ENCODE measurements at regions not wholly inside any gene's neighbourhood (a gene's known extent, or its start where the extent isn't known, plus 50 kb on each side); places are given as distances from the start of the nearest gene placed in this dataset.
A peak's percentile ranks its signal among the peaks of the same experiment; 100 is the strongest.

- no peak for DNase-seq
- no peak overlapping the region for H3K27ac Mint-ChIP-seq (ENCODE audit: unreplicated experiment)
- no peaks in the 10 kb centered on the region for H3K27me3 Mint-ChIP-seq (ENCODE audit: unreplicated experiment)
- peaks cover 7% of the 10 kb centered on the region for H3K4me1 Mint-ChIP-seq (ENCODE audit: low read depth, unreplicated experiment)
- no peak overlapping the region for H3K4me3 Mint-ChIP-seq (ENCODE audit: low read depth, unreplicated experiment)
- H3K36me3 Mint-ChIP-seq (ENCODE audit: insufficient read depth, unreplicated experiment) = no peaks in the 10 kb centered on the region
- CTCF ChIA-PET = no interaction called here
- no TSS peak for BruUV-seq (replicated peaks)
- TF ChIP-seq, protein P1, sequence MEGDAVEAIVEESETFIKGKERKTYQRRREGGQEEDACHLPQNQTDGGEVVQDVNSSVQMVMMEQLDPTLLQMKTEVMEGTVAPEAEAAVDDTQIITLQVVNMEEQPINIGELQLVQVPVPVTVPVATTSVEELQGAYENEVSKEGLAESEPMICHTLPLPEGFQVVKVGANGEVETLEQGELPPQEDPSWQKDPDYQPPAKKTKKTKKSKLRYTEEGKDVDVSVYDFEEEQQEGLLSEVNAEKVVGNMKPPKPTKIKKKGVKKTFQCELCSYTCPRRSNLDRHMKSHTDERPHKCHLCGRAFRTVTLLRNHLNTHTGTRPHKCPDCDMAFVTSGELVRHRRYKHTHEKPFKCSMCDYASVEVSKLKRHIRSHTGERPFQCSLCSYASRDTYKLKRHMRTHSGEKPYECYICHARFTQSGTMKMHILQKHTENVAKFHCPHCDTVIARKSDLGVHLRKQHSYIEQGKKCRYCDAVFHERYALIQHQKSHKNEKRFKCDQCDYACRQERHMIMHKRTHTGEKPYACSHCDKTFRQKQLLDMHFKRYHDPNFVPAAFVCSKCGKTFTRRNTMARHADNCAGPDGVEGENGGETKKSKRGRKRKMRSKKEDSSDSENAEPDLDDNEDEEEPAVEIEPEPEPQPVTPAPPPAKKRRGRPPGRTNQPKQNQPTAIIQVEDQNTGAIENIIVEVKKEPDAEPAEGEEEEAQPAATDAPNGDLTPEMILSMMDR (IDR thresholded peaks at IDR 0.05; ENCODE audit: unreplicated experiment) = no peak
- intact Hi-C loops (cut with micrococcal nuclease; ENCODE audit: unreplicated experiment) = no loop called here
- H3K9me3 Mint-ChIP-seq (ENCODE audit: low read depth, unreplicated experiment) = no peaks in the 10 kb centered on the region
These were observed 423.4 kb downstream of the CD83 start for GRCh38 chr6:14540810-14541540.

DNA sequence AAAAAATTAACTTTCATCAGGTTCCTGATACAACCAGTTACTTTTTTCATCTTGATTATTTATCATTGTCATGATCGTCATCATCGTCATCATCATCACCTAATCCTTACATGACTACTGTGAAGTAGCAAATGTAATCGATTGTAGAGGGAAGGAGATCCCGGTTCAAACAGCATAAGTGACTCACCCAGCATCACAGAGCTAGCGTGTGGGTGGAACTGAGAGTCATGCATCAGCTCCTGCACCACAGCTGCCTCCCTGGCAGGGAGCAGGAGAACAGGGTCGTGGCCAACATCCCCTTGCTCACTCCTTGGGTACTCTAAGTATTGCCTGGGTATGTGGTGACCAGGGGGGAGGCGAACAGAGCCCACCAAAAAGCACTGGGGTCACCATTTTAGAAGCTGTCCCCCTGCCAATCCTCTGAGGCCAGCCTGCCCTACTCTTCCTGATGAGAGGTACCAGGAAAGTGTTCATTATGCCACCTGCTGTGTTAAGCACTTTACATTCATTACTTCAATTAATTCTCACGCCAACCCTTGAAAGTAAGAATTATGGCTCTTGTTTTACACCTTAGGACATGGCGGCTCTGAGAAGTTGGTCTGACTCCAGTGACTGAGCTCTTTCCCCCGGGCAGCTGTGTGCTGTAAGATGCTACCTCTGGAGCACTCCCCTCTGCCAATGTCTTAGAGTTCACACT is 425.2 kb downstream of the CD83 start:
- BruUV-seq (replicated peaks) = no TSS peak
- CTCF ChIA-PET = no interaction called here

GRCh38 chr6:14543971-14544585 is 426.5 kb downstream of the CD83 start:
- Mint-ChIP-seq H3K27me3 (ENCODE audit: unreplicated experiment) (no peaks in the 10 kb centered on the region), H3K27ac (ENCODE audit: unreplicated experiment) (no peak overlapping the region), H3K4me1 (ENCODE audit: low read depth, unreplicated experiment) (peaks cover 7% of the 10 kb centered on the region), H3K9me3 (ENCODE audit: low read depth, unreplicated experiment) (no peaks in the 10 kb centered on the region), H3K36me3 (ENCODE audit: insufficient read depth, unreplicated experiment) (no peaks in the 10 kb centered on the region), H3K4me3 (ENCODE audit: low read depth, unreplicated experiment) (no peak overlapping the region)
- CTCF ChIA-PET = no interaction called here
- no TSS peak for BruUV-seq (replicated peaks)
- intact Hi-C loops (cut with micrococcal nuclease; ENCODE audit: unreplicated experiment) = no loop called here
- DNase-seq = no peak
- TF ChIP-seq, protein P1 (IDR thresholded peaks at IDR 0.05; ENCODE audit: unreplicated experiment) = no peak

More for the DNA sequence above, 425.2 kb downstream of the CD83 start:
- no peaks in the 10 kb centered on the region for H3K36me3 Mint-ChIP-seq (ENCODE audit: insufficient read depth, unreplicated experiment)
- no peak overlapping the region for H3K27ac Mint-ChIP-seq (ENCODE audit: unreplicated experiment)
- H3K4me1 Mint-ChIP-seq (ENCODE audit: low read depth, unreplicated experiment) = peaks cover 7% of the 10 kb centered on the region
- no peaks in the 10 kb centered on the region for H3K27me3 Mint-ChIP-seq (ENCODE audit: unreplicated experiment)
- no peak overlapping the region for H3K4me3 Mint-ChIP-seq (ENCODE audit: low read depth, unreplicated experiment)
- TF ChIP-seq, protein P1 (IDR thresholded peaks at IDR 0.05; ENCODE audit: unreplicated experiment) = no peak
- DNase-seq = peak; percentile 25
- intact Hi-C loops (cut with micrococcal nuclease; ENCODE audit: unreplicated experiment) = no loop called here
- no peaks in the 10 kb centered on the region for H3K9me3 Mint-ChIP-seq (ENCODE audit: low read depth, unreplicated experiment)

DNA sequence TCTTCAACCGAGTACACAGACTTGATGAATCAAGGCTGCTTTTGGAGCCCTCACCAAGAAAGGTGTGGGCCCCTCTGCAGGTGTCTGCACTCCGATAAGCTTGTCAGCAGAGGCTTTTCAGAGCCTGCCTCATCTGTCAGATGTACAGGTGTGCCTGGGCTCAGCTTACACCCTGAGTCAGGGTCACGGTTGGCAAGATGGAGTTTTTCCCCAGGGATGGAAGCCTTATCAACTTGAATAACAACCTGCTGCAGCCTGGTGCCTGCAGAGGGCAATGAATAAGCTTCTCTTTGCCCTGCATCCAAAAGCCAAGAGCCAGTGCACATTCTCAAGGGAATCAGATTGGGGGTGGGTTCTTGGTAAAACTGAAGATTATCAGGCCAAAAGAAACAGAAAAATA is 427.1 kb downstream of the CD83 start:
- Mint-ChIP-seq H3K27ac (ENCODE audit: unreplicated experiment) (no peak overlapping the region), H3K9me3 (ENCODE audit: low read depth, unreplicated experiment) (no peaks in the 10 kb centered on the region), H3K27me3 (ENCODE audit: unreplicated experiment) (no peaks in the 10 kb centered on the region), H3K4me1 (ENCODE audit: low read depth, unreplicated experiment) (peaks cover 7% of the 10 kb centered on the region), H3K4me3 (ENCODE audit: low read depth, unreplicated experiment) (no peak overlapping the region), H3K36me3 (ENCODE audit: insufficient read depth, unreplicated experiment) (no peaks in the 10 kb centered on the region)
- DNase-seq = no peak
- intact Hi-C loops (cut with micrococcal nuclease; ENCODE audit: unreplicated experiment) = no loop called here
- TF ChIP-seq, protein P1 (IDR thresholded peaks at IDR 0.05; ENCODE audit: unreplicated experiment) = no peak
- BruUV-seq (replicated peaks) = no TSS peak
- CTCF ChIA-PET = no interaction called here
